Activated naive CD8-positive, alpha-beta T cell treated with anti-CD3 and anti-CD28 coated beads for 36 hours (primary cell): ENCODE measurements at regions not wholly inside any gene's neighbourhood (a gene's known extent, or its start where the extent isn't known, plus 50 kb on each side); places are given as distances from the start of the nearest gene placed in this dataset.

Experiments used
- DNase-seq: peaks from one replicate; pipeline ENCODE4 v3.0.0; 2021
- H3K27ac Mint-ChIP-seq: one replicate; pipeline ENCODE4 v1.8.0; 2022; ENCODE audit warnings: mild to moderate bottlenecking, moderate library complexity, mixed read lengths
- H3K27me3 Mint-ChIP-seq: one replicate; pipeline ENCODE4 v1.8.0; 2022; ENCODE audit warnings: mild to moderate bottlenecking, mixed read lengths
- H3K36me3 Mint-ChIP-seq: one replicate; pipeline ENCODE4 v1.8.0; 2021; ENCODE audit warnings: mild to moderate bottlenecking, mixed read lengths
- H3K4me1 Mint-ChIP-seq: one replicate; pipeline ENCODE4 v1.8.0; 2021; ENCODE audit warnings: mixed read lengths
- H3K4me3 Mint-ChIP-seq: one replicate; pipeline ENCODE4 v1.8.0; 2022; ENCODE audit warnings: mild to moderate bottlenecking, moderate library complexity, mixed read lengths
- H3K9me3 Mint-ChIP-seq: one replicate; pipeline ENCODE4 v1.8.0; 2022; ENCODE audit warnings: mixed read lengths

DNA sequence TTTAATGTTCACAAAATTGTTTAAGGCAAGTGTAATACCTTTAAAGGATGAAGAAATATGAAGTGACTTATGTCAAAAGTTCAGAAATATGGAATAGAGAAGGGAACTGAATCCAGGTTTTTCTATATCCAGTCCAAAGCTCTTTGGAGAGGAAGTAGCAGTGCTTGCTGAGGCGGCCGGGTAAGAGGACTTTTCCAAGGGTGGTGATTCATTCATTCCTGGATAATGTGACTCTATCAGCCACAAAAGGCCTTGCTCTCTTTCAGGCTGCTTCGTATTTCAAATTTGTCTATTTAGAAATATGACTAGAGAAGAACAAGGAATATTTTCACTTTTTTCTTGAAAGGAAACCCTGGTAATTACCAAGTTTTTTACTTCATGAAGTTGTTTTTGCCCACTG is 830.1 kb upstream of the ZEB2 start:
- H3K4me1 Mint-ChIP-seq = no peaks in the 10 kb centered on the region
- no peaks in the 10 kb centered on the region for H3K9me3 Mint-ChIP-seq
- no peak overlapping the region for H3K27ac Mint-ChIP-seq
- H3K4me3 Mint-ChIP-seq = no peak overlapping the region
- H3K36me3 Mint-ChIP-seq = no peaks in the 10 kb centered on the region
- H3K27me3 Mint-ChIP-seq = peaks cover 5% of the 10 kb centered on the region
- no peak for DNase-seq

DNA sequence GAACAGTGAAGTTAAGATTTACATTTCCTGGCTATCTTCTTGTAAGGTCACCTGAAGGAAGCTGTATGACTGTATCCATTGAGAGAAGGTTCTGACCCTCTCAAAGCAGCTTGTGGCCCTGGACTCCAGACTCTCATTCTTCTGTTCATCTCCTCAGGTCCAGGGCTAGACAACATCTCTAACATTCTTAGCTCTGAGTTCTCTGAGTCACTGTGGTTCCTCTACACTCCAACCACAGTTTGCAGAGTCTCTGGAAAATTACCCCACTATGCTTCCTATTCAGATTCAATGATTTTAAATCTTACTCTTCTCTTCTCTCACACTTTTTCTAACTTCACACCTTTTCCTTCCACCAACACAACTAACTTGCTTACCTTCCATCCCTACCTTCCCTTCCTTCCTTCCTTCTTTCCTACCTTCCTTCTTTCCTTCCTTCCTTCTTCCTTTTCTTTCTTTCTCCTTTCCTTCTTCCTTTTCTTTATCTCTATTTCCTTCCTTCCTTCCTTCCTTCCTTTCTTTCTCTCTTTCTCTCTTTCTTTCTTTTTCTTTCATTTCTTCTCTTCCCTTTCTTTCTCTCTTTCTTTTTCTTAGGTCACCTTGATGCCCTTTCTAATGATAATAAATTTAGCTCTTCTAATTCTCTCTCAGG is 824.3 kb upstream of the ZEB2 start:
- Mint-ChIP-seq H3K27ac (no peak overlapping the region), H3K9me3 (peaks cover 6% of the 10 kb centered on the region), H3K4me1 (no peaks in the 10 kb centered on the region), H3K4me3 (no peak overlapping the region), H3K27me3 (peaks cover 2% of the 10 kb centered on the region), H3K36me3 (no peaks in the 10 kb centered on the region)
- DNase-seq = no peak

DNA sequence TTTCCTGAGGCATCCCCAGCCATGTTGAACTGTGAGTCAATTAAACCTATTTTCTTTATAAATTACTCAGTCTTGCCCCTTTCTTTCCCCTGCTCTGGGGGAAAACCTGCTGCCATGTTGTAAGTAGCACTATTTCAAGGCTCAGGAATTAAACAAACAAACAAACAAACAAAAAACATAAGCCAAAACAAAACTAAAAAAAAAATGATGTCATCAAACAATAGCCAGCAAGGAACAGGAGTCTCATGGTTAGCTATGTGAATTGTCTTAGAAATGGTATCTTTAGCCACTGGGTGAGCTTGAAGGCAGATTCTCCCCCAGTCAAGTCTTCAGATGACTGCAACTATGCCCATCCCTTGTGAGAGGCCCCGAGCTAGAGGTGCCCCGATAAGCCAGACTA is 823.4 kb upstream of the ZEB2 start:
- Mint-ChIP-seq H3K9me3 (peaks cover 6% of the 10 kb centered on the region), H3K4me3 (no peak overlapping the region), H3K27ac (no peak overlapping the region), H3K27me3 (no peaks in the 10 kb centered on the region), H3K36me3 (no peaks in the 10 kb centered on the region), H3K4me1 (no peaks in the 10 kb centered on the region)
- DNase-seq = no peak

DNA sequence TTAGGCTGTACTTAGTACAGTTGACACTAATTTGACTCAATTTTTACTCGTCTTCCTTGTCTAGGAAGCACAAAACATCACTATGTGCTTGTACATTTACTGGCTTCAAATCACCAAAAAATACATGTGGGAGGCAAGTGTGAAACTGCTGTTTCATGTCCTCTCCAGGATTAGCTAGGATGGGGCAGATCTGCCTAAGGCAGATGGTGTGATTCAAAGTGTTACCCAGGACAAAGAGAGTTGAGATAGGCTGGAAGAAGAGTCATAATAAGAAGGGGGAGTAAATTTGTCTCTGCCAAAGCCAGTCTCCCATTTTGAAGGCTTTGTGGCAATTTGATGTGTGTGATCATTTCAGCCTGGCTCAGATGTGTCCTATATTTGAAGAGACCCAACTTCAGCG is 821.6 kb upstream of the ZEB2 start:
- no peak overlapping the region for H3K4me3 Mint-ChIP-seq

DNA sequence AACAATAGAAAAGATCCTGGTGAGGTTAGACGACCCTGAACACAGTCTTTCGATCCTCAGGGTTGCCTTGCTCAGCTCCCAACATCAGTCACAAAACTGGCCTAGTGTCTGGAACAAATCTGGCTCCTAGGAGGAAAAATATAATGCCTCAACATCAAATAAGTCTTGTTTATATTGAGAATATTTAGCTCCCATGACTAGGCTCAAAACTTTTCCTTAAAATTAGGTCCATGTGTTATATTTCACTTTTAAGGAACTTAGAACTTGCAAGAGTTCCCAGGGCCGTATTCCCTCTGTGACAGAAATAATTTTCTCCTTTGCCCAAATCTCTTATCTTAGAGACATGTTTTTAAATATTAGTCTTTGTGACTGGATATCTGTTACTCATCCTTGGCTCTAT is 819.7 kb upstream of the ZEB2 start:
- no peak for DNase-seq
- Mint-ChIP-seq H3K36me3 (no peaks in the 10 kb centered on the region), H3K4me3 (no peak overlapping the region), H3K4me1 (no peaks in the 10 kb centered on the region), H3K27me3 (peaks cover 4% of the 10 kb centered on the region), H3K27ac (no peak overlapping the region), H3K9me3 (peaks cover 6% of the 10 kb centered on the region)

More for the DNA sequence above, 821.6 kb upstream of the ZEB2 start:
- DNase-seq = no peak
- Mint-ChIP-seq H3K36me3 (no peaks in the 10 kb centered on the region), H3K9me3 (peaks cover 6% of the 10 kb centered on the region), H3K4me1 (no peaks in the 10 kb centered on the region), H3K27me3 (peaks cover 4% of the 10 kb centered on the region), H3K27ac (no peak overlapping the region)

DNA sequence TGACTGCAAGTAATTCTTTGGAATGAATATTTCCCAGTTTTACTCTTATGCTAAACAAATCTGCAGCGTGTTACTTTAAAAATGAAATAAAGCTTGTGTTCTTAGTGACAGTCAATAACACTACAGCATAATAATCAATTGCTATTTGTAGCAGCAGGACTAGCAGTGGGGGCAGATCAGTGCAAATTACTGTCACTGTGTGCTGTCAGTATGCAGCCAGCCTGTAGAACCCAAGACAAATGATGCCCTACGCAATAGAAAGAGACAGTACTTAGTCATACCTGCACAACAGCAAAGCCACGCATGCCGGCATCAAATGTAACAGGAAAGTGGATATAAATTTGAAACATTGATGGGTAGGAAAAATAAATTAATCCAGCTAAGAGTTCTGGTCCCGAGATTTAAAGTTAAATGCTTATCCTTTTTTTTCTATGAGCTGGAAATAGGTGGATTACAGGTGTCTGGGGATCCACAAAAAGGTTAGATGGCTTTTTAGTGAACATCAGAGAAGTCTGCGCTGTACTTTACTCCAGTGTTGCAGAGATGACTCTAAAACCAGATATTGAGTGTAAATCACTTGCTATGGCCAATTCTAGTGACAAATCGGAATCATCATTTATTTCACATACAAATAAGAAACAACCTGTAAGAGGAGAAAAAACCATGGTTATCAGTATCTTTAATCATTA is 812.4 kb upstream of the ZEB2 start:
- no peak for DNase-seq
- no peaks in the 10 kb centered on the region for H3K4me1 Mint-ChIP-seq
- no peaks in the 10 kb centered on the region for H3K27me3 Mint-ChIP-seq
- no peaks in the 10 kb centered on the region for H3K36me3 Mint-ChIP-seq
- no peak overlapping the region for H3K27ac Mint-ChIP-seq
- no peaks in the 10 kb centered on the region for H3K9me3 Mint-ChIP-seq
- H3K4me3 Mint-ChIP-seq = no peak overlapping the region

DNA sequence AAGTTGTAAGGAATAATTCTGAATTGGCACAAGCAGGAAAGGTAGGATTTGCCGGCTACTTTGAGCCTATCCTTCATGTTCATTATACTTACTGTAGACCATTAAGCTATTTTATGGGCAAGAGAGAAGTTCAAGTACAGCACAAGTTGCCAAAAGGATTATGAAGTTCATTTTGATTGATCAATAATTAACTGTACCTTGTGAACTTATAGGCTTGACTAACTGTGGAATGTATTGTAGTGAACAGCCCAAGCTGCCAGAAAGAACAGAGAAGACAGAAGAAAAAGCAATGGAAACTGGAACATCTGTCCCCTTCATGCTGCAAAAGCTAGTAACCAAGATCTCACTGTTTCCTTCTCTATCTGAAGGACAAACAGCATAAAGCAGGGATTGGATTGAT is 810.1 kb upstream of the ZEB2 start:
- H3K27ac Mint-ChIP-seq = no peak overlapping the region
- no peak for DNase-seq
- peaks cover 2% of the 10 kb centered on the region for H3K4me1 Mint-ChIP-seq
- no peaks in the 10 kb centered on the region for H3K9me3 Mint-ChIP-seq
- H3K27me3 Mint-ChIP-seq = no peaks in the 10 kb centered on the region
- H3K4me3 Mint-ChIP-seq = no peak overlapping the region
- no peaks in the 10 kb centered on the region for H3K36me3 Mint-ChIP-seq

DNA sequence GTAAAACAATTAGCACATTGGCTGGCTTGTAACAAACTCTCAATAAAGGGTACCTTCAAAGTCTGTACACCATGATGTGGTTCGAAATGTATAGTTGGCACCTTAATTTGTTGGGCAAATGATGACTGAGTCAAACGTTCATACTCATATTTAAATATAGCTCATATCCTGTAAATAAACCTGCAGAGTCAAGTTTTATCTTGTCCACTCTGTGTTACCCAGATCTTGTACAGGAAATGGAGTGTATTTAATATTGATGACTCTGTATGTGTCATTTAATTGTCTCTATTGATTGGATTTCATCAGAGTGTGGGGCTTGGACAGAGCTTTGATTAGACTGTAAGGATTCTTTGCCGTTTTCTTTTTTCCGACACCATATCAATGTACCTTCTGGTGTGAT is 805.6 kb upstream of the ZEB2 start:
- no peaks in the 10 kb centered on the region for H3K36me3 Mint-ChIP-seq
- H3K9me3 Mint-ChIP-seq = no peaks in the 10 kb centered on the region
- no peak for DNase-seq
- no peak overlapping the region for H3K27ac Mint-ChIP-seq
- no peaks in the 10 kb centered on the region for H3K27me3 Mint-ChIP-seq
- peaks cover 25% of the 10 kb centered on the region for H3K4me1 Mint-ChIP-seq
- no peak overlapping the region for H3K4me3 Mint-ChIP-seq

DNA sequence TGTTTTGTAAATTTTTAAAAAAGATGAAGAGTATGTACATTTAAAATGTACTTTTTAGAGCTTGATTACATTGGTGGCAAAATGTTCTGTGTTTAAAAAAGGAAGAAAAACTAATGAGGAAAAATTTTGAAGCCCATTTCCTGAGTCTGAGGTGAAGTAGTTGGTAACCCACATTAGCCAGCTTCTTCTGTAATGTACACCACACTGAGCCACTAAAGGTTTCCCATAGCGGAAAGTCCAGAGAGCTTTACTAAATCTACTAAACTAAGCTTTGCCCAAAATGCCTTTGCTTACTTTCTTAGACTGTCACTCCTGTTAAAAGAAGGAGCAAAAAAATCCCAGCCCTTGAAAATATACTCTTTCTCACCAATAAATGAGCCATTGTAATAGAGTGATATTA is 804.8 kb upstream of the ZEB2 start:
- Mint-ChIP-seq H3K27ac (no peak overlapping the region), H3K4me1 (peaks cover 25% of the 10 kb centered on the region), H3K4me3 (no peak overlapping the region), H3K9me3 (no peaks in the 10 kb centered on the region), H3K36me3 (no peaks in the 10 kb centered on the region), H3K27me3 (no peaks in the 10 kb centered on the region)
- peak; percentile 4 for DNase-seq

DNA sequence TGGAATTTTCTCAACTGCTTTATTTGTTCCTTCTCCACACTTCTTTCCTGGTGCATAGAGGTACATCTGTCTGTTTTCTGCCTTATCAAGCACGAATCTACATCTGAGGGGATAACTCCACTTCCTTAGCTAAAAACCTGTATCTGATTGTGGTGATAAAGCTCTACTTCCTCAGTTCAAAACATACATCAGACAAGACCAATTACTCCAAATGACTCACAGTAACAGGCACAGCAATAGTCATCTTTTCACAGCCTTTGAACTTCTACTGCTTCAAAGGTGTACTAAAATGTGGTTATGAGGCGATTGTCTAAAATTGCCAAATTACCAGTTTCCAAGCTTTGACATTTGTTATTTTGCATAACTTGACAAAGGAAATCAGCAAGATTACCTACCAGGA is 803.6 kb upstream of the ZEB2 start:
- H3K27ac Mint-ChIP-seq = peak overlapping the region; percentile 43
- H3K4me1 Mint-ChIP-seq = peaks cover 25% of the 10 kb centered on the region
- no peaks in the 10 kb centered on the region for H3K9me3 Mint-ChIP-seq
- no peaks in the 10 kb centered on the region for H3K36me3 Mint-ChIP-seq
- H3K4me3 Mint-ChIP-seq = no peak overlapping the region
- H3K27me3 Mint-ChIP-seq = no peaks in the 10 kb centered on the region
- DNase-seq = no peak

DNA sequence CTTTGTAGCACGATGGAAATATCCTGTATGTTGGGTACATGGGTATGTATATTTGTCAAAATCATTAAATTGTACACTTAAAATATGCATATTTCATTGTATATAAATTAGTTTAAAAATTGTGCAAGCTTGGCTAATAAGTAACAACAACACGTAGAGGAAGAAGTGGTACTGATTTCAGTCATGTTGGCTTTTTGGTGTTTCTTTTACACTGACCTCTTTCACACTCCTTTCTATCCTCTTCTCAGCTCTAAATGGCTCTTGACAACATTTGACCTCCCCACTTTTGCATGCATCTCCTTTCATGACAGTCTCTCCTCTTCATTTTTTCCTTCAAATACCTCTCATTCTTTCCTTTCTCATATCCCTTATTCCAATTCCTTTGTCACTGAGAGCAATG is 801.4 kb upstream of the ZEB2 start:
- Mint-ChIP-seq H3K27ac (no peak overlapping the region), H3K4me1 (peaks cover 25% of the 10 kb centered on the region), H3K9me3 (no peaks in the 10 kb centered on the region), H3K4me3 (no peak overlapping the region), H3K36me3 (no peaks in the 10 kb centered on the region), H3K27me3 (no peaks in the 10 kb centered on the region)
- DNase-seq = no peak

DNA sequence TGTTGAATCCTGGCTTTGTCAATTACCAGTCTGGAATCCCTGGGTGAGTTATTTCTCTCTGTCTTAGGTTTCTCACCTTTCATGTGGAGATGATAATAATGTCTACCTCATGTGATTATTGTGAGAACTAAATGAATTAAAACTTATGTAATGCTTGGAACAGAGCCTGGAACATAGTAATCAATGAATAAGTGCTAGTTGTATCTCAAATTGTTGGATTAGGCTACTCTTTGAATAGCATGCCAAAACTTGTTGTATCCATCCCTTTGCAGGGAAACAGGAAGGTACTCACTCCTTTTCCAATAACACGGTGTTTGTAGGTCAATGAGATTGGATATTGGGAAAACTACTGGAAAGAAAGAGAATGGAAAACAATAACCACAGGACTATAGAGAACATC is 796.6 kb upstream of the ZEB2 start:
- Mint-ChIP-seq H3K4me1 (peaks cover 1% of the 10 kb centered on the region), H3K4me3 (no peak overlapping the region), H3K9me3 (peaks cover 5% of the 10 kb centered on the region), H3K27me3 (peaks cover under 1% of the 10 kb centered on the region), H3K36me3 (no peaks in the 10 kb centered on the region), H3K27ac (no peak overlapping the region)
- DNase-seq = no peak

DNA sequence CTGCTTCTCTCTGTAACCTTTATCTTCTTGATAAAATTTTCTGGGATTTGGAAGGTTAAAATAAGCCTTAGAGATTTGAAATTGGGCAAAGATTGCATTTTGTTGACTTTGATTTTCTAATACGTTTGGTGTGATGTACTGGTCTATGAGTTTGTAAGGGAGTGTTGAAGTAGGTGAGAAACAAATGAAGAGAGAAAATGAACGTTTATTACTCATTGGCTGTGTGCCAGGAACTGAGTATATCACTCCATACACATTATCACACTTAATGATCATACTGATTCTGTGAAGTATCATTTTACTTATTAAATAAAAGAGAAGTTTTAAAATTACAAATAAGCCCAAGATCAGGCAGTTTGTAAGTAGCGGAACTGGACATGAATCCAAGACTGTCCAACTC is 795.1 kb upstream of the ZEB2 start:
- no peak overlapping the region for H3K4me3 Mint-ChIP-seq

DNA sequence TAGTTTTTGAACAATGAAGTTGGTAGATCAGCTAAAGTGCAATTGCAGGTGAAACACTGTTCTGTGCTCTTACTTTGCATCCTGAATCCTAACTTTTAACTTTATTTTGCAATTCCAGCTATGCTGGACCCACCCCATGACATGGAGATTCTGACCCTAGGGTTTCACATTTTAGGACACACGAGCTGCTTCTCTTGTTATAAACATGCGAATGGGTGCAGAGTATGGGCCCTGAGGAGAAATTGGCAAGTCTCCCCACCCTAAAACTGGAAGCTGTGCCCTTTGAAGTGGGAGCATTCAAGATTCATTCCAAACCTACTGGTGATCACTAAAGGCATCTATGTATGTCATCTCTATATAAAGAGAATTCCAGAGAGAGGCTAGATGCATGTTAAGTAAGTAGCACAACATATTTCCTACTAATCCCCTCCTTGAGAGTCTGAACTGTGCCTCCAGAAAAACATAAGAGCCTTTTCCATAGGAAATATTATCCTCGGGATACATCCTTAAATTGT is 794.3 kb upstream of the ZEB2 start:
- no peak overlapping the region for H3K27ac Mint-ChIP-seq
- peaks cover 11% of the 10 kb centered on the region for H3K9me3 Mint-ChIP-seq
- H3K4me1 Mint-ChIP-seq = no peaks in the 10 kb centered on the region
- no peak for DNase-seq
- H3K4me3 Mint-ChIP-seq = no peak overlapping the region
- H3K36me3 Mint-ChIP-seq = no peaks in the 10 kb centered on the region
- H3K27me3 Mint-ChIP-seq = peaks cover 5% of the 10 kb centered on the region

More for the DNA sequence above, 795.1 kb upstream of the ZEB2 start:
- Mint-ChIP-seq H3K27ac (no peak overlapping the region), H3K9me3 (peaks cover 11% of the 10 kb centered on the region), H3K27me3 (peaks cover 5% of the 10 kb centered on the region), H3K36me3 (no peaks in the 10 kb centered on the region), H3K4me1 (no peaks in the 10 kb centered on the region)
- no peak for DNase-seq

DNA sequence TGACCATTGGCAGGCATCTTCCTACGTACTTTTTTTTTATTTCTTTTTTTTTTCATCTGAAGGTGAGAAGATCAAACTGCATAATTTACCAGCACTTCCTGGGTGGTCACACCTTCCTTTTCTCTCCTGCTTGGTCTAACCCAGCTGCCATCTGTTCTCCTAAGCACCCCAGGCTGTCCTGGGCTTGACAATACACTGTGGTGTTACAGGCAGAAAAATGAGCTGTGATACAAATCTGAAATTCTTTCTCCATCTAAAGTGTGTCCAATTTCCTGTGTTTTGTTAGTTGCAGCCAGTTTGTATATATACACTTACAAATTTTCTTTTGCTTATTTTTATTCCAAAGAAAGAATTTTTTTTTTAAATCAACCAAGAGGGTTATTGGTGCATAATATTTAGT is 786.0 kb upstream of the ZEB2 start:
- Mint-ChIP-seq H3K27ac (no peak overlapping the region), H3K27me3 (peaks cover 4% of the 10 kb centered on the region), H3K4me1 (no peaks in the 10 kb centered on the region), H3K9me3 (no peaks in the 10 kb centered on the region), H3K36me3 (no peaks in the 10 kb centered on the region), H3K4me3 (no peak overlapping the region)
- DNase-seq = no peak

DNA sequence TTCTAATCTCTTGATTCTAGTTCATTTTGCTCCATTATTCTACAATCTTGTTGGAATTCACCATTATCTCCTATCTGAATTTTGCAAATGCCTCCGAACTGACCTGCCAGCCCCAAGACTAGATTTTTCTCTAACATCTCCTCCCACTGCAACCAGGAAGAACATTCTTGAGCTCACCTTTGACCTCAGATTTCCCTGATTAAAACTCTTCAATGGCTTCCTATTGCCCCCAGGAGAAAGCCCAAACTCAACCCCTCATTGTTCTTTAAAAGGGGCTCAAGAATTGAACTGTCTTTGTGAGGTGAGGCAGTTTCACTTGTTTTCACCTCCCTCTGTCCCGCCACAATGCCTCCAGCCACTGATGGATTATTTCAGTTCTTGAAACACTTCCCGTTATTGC is 784.6 kb upstream of the ZEB2 start:
- H3K4me1 Mint-ChIP-seq = no peaks in the 10 kb centered on the region
- peaks cover 4% of the 10 kb centered on the region for H3K27me3 Mint-ChIP-seq
- DNase-seq = no peak
- H3K27ac Mint-ChIP-seq = no peak overlapping the region
- H3K36me3 Mint-ChIP-seq = no peaks in the 10 kb centered on the region
- no peak overlapping the region for H3K4me3 Mint-ChIP-seq
- no peaks in the 10 kb centered on the region for H3K9me3 Mint-ChIP-seq
